Activated naive CD4-positive, alpha-beta T cell treated with Interleukin-2 at 50 U/mL for 16 hours (primary cell): ENCODE measurements at regions not wholly inside any gene's neighbourhood (a gene's known extent, or its start where the extent isn't known, plus 50 kb on each side); places are given as distances from the start of the nearest gene placed in this dataset.

Experiments used
- DNase-seq: peaks from one replicate; pipeline ENCODE4 v3.0.0-alpha.2; 2020

DNA sequence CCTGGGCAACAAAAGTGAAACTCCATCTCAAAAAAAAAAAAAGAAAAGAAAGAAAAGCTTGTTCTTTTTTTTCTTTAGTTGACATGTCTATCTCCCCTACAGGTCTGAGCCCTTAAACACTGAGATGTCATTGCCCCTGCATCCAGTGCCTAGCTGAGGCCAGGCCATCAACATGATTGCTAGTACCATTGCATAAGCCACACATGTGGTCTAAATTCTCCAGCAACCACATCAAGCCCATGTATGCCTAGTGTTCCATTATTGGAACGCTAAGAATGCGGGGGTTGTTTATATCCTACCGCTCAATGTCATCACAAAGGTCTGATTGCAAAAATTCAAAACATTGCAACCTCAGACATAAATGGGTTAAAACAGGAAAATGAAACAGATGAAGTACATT, 62.7 kb downstream of the NPTX2 start:
- DNase-seq = no peak

DNA sequence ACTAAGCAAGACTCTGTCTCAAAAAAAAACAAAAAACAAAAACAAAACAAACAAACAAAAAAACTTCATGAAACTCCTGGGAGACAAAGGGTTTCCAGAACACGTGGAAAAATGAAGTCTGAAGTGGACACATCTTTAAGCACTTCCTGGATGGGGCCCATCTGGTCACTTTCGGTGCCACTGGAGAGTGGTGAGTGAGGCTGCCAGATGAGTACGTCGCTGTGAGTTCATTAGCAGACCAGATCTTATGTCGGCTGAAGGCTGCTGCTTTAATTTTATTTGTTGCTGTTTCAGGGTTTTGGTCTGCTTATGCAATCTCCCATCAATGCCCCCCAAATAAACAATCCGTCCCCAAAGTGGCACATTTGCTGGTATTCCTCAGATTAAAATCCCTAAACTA, 64.4 kb downstream of the NPTX2 start:
- no peak for DNase-seq

DNA sequence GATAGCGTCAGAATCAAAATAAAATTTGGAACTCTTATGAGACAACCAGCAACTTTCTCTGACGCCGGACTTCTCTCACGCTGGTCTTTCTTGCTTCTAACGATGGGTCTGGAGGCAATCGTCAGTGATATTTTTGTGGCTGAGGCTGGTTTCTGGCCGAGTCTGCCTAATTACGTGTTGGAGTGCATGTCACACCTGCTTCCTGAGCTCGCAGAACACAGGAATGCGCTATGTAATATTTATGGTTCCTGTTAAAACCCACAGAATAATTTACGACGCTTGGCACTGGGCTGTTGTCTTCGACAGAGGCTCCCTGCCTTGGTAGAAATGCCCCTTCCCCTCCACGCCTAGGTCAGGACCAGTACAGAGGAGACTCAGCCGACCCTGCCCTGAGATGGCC, 64.9 kb downstream of the NPTX2 start:
- no peak for DNase-seq

DNA sequence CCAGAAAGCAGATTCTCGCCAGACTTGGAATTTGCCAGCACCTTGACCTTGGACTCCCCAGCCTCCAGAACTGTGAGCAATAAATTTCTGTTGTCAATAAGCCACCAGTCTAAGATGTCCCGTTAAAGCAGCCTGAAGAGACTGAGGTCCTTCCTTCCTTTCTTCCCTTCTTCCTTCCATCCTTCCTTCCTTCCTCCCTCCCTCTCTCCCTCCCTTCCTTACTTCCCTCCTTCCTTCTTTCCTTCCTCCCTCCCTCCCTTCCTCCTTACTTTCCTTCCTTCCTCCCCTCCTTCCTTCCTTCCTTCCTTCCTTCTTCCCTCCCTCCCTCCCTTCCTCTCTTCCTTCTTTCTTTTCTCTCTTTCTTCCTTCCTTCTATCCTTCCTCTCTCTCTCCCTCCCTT, 66.4 kb downstream of the NPTX2 start:
- DNase-seq = no peak

DNA sequence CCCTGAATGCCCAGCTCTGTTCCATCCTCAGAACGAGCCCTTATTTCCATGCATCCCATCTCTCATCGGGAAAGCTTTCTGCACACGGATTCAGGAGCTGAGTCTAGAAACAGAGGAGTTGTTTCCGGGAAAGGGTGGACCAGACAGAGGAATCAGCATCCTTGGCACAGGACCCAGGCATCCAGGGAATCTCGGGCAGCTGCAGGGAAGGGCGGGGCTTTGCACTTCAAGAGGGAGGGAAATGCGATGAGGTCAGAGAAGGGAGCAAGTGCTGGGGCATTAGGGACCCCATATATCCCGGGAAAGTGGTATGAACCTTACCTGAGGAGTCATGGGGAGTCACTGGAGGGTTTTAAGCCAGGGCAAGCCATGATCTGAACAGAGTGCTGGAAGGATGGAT, 68.5 kb downstream of the NPTX2 start:
- no peak for DNase-seq

DNA sequence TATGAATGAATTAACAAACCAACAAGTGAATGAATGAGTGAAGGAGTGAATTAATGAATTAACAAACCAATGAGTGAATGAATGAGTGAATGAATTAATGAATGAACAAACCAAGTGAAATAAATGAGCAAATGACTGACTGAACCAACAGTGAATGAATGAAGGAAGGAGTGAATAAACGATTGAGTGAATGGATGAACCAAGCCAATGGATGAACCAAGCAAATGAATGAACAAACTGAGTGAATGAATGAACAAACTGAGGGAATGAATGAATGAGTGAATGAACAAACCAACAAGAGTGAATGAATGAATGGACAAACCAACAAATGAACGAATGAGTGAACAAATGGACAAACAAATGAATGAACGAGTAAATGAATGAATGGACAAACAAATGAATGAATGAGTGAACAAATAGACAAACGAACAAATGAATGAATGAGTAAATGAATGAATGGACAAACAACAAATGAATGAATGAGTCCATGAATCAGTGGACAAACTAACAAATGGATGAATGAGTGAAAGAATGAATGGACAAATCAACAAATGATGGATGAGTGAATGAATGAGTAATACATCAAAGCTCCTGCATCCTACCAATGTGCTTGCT, 69.5 kb downstream of the NPTX2 start:
- DNase-seq = no peak

DNA sequence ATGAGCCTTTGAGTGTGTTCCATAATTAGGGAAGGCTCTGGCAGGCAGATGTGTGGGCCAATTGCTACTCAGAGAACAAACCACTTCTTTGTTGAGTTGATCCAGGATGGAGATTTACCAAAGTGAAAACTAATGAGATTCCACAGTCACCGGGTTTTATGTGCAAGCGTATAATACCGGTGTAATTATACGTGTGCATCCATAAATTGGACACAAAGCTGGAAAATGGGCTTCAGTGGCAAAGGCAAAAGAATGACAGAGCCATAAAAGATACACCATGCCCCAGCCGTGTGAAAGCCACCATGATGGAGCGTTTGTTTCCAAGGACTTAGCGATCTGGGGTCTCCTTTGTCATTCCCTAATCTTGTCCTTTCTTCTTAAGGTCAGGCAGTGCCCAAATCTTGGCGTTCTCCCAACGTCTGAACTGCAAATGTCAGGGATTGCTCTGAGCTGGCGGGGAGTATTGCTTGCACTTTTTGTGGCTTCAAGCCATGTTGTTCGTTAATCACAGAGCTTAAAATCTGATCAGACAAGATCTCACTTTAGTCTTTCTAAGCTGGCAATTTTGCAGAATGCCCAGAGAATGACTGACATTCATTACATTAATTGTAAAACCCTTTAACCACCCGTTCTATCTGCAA, 70.1 kb downstream of the NPTX2 start:
- no peak for DNase-seq

DNA sequence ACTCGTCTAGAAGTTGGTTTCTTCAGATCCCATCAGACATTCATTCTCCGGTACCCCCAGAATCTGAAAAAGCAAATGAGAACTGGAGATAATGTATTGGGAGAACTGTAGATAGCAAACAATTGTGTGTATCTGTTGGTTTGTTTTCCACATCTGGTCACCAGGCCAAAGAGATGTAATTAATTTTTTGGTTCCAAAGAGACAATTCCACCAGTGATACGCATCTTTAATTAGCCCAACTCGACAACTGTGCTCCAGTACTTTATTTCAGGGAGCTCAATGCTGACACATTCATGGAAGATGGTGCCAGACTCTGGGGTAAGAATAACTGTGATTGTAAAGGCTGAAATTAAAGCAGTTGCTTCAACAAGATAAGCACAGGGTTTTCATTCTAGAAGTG, 74.5 kb downstream of the NPTX2 start:
- no peak for DNase-seq

DNA sequence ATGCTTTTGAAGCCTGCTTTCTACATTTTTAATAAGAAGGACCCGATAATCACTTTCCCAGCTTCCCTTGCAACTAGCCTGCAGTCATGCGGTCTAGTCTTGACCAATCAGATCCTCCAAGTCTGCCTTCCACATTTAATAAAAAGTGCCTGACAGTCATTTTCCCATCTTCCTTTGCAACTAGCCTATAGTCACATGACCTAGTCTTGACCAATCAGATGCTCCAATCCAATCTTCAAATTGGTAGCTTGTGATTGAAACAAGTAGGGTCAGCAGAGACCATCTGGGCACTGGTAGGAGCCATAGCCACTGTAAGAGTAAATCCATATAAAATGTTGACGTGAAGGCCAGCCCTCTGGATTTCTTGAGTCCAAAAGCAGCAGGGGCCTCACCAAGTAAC, 80.0 kb downstream of the NPTX2 start:
- DNase-seq = no peak

DNA sequence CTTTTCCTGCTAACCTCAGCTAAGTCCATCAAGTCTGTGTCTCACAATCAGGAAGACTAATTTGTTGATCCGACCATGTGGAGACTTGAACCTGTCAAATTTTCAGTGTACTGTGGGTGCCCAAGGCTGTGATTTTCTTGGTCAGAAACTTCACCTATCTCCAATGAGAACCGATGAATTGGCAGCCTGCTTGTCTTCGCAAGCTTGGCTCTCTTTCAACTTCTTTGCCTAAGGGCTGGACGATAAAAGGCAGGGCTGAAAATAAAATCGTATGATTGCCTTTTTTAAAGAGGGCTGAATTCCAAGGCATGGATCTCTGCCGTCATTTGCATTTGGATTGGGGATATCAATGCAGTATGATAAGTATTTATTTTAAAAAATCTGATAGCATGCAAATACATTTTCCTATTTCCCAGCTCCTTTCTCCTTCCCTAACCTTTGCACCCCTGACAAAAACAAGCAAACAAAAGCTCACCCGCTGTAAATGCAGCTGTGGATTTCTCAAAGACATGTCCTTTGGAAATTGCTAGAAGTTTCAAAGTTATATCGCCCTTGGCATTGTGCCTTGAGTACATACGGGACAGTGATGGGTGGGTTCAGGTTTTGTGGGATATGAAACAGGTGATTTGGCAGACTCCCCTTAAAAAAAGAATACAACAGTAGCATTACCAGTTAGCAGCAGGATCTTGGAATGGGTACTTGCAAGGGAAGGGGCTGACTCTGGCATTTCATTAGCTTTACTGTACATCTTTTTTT, 80.6 kb downstream of the NPTX2 start:
- no peak for DNase-seq

DNA sequence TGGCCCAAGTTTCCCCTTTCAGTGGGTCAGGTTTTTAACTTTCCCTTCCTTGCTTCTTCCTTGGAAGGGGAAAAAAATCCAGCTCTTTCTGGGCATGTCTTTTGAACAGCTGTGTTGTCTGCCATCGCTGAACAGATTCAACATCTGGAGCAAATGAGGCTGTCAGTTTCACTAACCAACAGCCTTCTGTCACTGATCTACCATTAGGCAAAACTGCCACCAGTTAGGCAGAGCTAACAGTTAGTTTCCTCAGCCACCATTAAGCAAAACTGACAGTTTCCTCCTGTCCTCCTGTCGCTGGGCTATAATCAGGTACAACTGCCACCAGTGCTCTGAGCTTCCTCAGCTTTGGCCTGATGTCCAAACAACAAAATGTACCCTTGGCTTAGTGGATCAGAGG, 81.9 kb downstream of the NPTX2 start:
- DNase-seq = no peak

DNA sequence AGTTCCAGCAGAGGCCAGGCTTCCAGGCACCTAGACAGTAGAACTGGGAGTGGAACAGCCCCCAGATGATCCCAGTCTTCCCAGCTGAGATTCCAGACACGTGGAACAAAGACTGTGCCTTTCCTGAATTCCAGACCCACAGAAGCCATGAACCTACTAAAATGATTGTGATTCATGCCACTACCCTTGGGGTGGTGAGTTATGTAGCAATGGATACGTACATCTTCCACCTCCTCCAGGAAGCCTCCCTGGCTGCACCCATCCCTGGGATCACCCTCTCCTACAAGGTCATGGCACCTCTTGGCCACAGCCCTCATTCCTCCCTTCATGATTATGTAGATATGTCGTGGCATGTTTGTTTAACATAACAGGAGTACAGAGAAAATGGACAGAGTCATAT, 83.4 kb downstream of the NPTX2 start:
- DNase-seq = no peak

DNA sequence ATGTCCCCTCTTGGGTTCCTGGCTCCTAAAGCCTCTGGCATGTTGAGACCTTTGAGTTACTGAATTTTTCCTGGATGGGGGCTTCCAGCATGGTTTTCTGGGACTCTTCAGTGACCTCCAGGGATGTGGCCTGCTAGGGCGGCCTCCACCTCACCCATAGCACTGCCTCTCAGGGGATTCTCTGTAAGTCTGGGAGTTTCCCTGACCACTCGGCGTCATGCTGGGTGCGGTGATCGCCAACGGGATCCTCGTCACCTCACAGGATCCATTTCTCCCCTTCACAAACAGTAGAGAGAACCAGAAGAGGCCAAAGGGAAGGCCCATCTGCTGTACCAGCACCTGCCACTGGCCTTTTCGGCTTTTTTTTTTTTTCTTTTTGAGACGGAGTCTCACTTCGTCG, 84.3 kb downstream of the NPTX2 start:
- DNase-seq = no peak

DNA sequence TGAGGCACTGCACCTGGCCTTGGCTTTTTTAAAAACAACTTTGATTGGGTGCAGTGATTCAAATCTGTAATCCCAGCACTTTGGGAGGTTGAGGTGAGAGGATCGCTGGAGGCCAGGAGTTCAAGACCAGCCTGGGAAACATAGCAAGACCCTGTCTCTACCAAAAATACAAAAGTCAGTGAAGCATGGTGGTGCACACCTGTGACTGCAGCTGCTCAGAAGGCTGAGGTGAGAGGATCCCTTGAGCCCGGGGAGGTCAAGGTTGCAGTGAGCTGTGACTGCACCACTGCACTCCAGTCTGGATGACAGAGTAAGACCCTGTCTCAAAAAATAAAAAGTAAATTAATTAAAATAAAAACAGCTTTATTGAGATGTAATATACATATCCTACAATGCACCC, 84.9 kb downstream of the NPTX2 start:
- no peak for DNase-seq

DNA sequence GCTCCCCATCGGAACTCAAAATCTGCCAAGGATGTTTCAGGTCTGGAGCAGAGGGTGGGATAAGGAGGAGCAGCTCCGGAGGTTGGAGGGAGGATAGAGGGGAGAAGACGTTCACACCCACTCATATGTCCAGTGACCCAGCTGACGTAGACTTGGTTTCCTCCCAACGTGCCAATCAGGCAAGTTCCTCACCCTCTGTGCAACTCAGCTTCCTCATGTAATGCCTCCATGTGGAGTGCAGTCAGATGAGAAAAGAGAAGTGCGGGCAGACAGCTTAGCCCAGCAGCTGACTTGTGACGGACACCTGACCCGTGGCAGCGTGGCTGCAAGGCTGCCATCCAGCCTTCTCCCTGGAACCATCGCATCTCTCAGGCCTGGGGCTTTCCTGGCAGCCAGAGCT, 86.8 kb downstream of the NPTX2 start:
- no peak for DNase-seq

DNA sequence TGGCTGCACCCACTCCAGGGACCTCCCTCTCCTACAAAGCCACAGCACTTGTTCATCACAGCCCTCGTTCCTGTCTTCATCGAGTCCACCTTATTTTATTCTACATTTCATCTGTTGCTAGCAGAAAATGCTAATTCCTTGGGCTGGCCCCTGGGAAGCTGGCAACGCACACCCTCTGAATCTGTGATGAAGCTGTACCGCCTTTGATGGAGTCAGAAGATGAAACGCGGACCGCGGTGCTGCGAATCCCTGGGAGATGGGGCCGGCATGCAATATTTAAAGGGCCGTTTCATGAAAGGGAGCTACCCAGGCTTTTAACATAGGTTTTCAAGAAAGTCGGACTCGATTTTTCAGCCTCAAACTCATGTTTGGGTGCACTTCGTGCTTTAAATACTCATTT, 88.5 kb downstream of the NPTX2 start:
- DNase-seq = no peak

DNA sequence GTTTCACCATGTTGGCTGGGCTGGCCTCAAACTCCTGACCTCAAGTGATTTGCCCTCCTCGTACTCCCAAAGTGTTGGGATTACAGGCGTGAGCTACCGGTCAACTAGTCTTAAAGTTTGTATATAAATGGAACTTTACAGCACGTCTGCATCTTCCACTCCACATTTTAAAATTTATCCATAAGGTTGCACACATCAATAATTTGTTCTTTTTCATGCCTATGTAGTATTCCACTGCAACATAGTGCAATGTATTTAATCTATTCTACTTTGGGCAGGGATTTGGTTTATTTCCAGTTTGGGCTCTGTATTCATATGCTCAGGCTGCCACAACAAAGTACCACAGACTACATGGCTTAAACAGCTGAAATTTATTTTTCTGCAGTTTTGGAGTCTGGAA, 90.0 kb downstream of the NPTX2 start:
- no peak for DNase-seq

DNA sequence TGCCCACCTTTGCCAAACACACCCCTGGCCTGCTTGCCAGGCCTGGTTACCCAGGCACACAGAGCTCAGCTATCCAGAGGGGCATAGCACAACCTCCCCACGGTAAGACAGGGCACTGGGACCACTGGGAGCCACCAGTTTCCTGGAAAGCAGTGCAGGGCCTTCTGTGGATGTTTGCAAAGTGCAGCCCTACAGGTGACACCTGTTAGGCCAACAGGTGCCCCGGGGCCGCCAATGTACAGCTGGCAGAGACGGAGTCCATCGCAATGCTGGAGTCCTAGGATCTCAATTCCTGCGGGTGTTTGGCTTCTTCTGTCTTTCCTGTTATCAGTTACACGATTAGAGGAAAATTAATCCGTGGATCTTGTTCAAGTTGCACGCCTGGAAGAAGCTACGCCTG, 94.9 kb downstream of the NPTX2 start:
- DNase-seq = no peak

DNA sequence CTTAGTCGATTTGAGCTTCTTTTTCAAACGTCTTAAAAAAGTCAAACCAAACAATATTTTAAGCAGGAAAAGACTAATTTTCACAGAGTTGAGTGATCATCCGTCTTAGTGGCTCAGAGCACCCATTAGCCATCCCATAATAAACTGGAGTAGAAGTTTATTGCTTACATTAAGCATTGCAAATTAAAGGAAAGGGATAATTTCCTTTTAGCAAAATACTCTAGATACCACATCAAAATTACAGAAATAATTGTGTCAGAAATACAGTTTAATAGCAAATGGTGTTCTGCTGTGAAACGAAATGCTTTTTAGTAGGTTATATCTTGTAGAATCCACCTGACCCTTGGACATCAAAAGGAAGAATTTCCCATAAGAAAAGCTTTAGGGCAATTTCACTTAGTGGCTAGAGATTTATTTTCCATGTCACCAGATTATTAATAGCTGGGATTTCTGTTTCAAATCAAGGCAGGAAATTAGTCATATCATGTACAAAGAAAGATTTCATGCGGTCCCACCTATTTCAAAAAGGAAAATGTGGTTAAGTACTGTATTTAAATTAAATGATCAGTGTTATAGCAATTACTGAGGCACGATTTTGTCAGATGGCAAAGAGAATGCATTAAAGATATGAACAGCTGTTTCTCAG, 96.2 kb downstream of the NPTX2 start:
- no peak for DNase-seq

DNA sequence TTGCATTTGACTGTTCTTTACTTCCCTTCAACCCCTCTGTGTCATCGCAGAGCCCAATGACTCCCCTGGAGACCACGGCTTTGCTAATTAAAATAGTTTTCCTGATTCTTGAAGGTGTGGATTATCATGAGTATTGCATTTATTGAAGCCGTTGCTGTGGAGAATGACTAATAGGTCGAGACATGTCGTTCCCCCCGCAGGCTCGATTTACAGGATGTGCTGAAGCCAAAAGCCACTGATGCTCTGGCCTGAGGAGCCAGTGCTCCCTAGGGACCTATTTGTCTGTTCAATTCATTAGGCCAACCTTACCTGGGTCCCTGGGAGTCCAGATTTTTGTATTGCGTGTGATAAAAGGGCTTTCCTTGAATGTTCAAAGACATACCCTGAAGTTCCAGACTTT, 102.3 kb downstream of the NPTX2 start:
- no peak for DNase-seq

DNA sequence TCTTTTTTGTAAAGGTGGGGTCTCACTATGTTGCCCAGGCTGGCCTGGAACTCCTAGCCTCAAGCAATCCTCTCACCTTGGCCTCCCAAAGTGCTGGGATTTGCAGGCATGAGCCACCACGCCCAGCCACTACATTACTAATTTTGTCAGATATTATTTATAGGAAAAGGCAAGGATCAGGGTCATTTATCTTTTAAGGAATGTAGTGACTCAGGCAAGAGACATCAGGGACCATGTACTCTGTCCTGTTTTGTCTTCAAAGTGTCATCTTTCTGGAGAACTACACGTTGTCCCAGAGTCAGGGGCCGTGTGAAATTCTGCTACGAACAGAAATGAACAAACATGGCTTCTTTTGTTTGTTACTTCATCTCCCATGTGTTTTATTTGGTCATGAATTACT, 105.3 kb downstream of the NPTX2 start:
- no peak for DNase-seq

DNA sequence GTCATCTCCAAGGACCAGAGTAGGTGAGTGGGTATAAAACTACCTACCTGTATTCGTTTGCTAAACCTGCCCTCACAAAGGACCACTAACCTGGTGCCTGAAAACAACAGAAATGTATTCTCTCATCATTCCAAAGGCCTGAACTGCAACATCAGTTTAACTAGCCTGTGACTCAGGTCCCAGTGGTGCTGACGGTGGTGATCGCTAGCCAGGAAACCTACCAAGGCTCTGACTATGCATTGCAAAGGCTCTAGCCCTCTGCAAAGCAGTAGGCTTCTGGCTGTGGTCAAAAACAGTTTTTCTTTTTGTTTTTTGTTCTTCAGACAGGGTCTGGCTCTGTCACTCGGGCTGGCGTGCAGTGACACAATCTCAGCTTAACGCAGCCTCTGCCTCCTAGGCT, 107.5 kb downstream of the NPTX2 start:
- DNase-seq = no peak

DNA sequence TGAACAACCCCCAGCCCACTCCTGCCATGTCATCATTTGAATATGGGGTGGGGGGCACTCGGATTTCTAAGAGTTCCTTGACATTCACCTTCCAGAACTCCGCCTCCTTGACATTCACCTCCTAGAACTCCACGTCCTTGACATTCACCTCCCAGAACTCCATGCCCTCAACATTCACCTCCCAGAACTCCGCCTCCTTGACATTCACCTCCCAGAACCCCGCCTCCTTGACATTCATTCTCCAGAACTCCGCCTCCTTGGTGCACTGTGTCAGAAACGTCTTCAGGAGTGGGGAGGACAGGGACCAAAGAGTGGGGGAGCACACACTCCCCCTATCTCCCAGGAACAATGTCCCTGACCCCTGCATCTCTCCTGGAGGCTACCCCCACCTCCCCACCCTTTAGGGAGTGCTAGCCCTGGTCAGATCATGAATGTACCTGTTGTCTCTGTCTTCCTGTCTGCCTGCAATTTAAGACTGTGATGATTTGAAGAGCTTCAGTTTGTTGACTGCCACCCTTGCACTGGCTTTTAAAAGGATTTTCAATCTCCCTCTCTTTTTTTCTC, 110.1 kb downstream of the NPTX2 start:
- no peak for DNase-seq

DNA sequence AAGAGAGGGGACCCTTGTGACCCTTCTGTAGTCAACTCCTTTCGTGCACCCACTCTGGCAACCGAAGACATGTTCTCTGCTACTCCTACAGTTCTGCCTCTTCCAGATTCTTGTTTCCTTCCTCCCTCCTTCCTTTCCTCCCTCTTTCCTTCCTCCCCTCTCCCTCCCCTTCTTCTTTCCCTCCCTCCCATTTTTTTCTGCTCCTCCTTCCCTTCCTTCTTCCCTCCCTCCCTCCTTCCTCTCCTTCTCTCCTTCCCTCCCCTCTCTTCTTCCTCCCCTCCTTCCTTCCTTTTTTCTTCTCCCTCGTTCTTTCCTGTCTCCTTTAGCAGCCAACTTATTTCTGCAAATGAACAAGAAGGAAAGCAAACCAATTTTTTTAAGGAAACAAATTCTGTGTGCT, 111.5 kb downstream of the NPTX2 start:
- DNase-seq = no peak
